Thyroid gland (tissue), 4 donors: ENCODE measurements at regions not wholly inside any gene's neighbourhood (a gene's known extent, or its start where the extent isn't known, plus 50 kb on each side); places are given as distances from the start of the nearest gene placed in this dataset.

Experiments
- POLR2A ChIP-seq, 2 donors: fragments of 450-650 bp; IDR thresholded peaks; one replicate each; pipeline ENCODE4 v1.6.1; 2017; ENCODE audit warnings: antibody characterized with exemption in 2 of 2, mild to moderate bottlenecking in 2 of 2, moderate library complexity in 1 of 2
- TF ChIP-seq, protein P1 (sequence below), 6 experiments: fragments of 200-600 bp in 3 of 6; fragments of 450-650 bp in 3 of 6; sonication (generic) in 3 of 6; IDR thresholded peaks; one replicate each; pipeline ENCODE4 v1.5.1; 2016 to 2019; ENCODE audit warnings: antibody characterized with exemption in 6 of 6, mild to moderate bottlenecking in 2 of 6, inconsistent platforms in 1 of 6, moderate library complexity in 1 of 6

DNA sequence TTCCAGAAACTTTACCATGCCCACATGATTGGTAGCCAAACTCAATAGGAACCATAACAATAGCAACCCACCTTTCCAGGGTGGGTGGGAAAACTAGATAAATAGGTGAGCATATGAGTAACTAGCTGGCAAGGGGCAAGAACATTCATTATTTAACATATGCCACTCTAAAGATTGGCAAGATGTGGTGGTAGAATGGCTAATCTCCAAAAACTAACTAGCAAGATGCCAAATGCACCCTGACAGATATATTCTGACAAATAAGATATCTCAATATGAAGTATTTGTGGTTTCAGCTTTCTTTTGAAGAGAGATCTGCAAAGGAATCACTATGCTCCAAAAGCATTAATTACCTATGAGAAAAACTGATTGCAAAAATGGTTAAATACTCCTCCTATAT, 895.6 kb downstream of the TLE1 start:
- TF ChIP-seq, protein P1, sequence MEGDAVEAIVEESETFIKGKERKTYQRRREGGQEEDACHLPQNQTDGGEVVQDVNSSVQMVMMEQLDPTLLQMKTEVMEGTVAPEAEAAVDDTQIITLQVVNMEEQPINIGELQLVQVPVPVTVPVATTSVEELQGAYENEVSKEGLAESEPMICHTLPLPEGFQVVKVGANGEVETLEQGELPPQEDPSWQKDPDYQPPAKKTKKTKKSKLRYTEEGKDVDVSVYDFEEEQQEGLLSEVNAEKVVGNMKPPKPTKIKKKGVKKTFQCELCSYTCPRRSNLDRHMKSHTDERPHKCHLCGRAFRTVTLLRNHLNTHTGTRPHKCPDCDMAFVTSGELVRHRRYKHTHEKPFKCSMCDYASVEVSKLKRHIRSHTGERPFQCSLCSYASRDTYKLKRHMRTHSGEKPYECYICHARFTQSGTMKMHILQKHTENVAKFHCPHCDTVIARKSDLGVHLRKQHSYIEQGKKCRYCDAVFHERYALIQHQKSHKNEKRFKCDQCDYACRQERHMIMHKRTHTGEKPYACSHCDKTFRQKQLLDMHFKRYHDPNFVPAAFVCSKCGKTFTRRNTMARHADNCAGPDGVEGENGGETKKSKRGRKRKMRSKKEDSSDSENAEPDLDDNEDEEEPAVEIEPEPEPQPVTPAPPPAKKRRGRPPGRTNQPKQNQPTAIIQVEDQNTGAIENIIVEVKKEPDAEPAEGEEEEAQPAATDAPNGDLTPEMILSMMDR (IDR thresholded peaks at IDR 0.05) = no peak
- TF ChIP-seq POLR2A (IDR thresholded peaks at IDR 0.05) = no peak
